Adrenal gland (tissue), 9 donors: ENCODE measurements at regions not wholly inside any gene's neighbourhood (a gene's known extent, or its start where the extent isn't known, plus 50 kb on each side); places are given as distances from the start of the nearest gene placed in this dataset.

Experiments
- DNase-seq, 7 donors: peaks; one replicate each; pipeline ENCODE4 v3.0.0-alpha.2; 2019 to 2020
- H3K27ac ChIP-seq, 5 donors: fragments of 200-600 bp; sonication (generic) in 4 of 5; 1 replicate in 3 of 5; 2 replicates in 2 of 5; pipeline versions ENCODE4 v1.5.1 to v1.8.0; 2016 to 2020; ENCODE audit warnings: mild to moderate bottlenecking in 1 of 5
- H3K27me3 ChIP-seq: fragments of 200-600 bp; 2 replicates; pipeline ENCODE4 v1.8.0; 2021
- H3K36me3 ChIP-seq, 2 donors: fragments of 200-600 bp; replicated peaks in 1 of 2; 1 replicate in 1 of 2; 2 replicates in 1 of 2; pipeline versions ENCODE4 v1.5.1 to v1.8.0; 2018 to 2022
- H3K4me1 ChIP-seq, 2 donors: fragments of 200-600 bp; replicated peaks in 1 of 2; 1 replicate in 1 of 2; 2 replicates in 1 of 2; pipeline versions ENCODE4 v1.5.1 to v1.8.0; 2018 to 2021
- H3K4me3 ChIP-seq, 4 donors: fragments of 200-600 bp; sonication (generic) in 3 of 4; one replicate each; pipeline ENCODE4 v1.5.1; 2016 to 2018
- H3K9me3 ChIP-seq, 3 donors: fragments of 200-600 bp; sonication (generic) in 1 of 3; replicated peaks in 1 of 3; 1 replicate in 2 of 3; 2 replicates in 1 of 3; pipeline versions ENCODE4 v1.5.1 to v1.8.0; 2016 to 2021
- POLR2A ChIP-seq, 2 donors: fragments of 450-650 bp; IDR thresholded peaks; one replicate each; pipeline ENCODE4 v1.6.1; 2017; ENCODE audit warnings: antibody characterized with exemption in 2 of 2, mild to moderate bottlenecking in 2 of 2, moderate library complexity in 1 of 2
- WGBS, 4 donors: extraction: QIAGEN DNeasy Blood & Tissue Kit in 2 of 4; methylation state at CpG; one replicate each; pipeline versions ENCODE4 v1.1.5 to v1.1.7; 2013 to 2017; 5-methylcytosine and 5-hydroxymethylcytosine counted together
- intact Hi-C, 2 donors: fragments of 100-400 bp; cut with DNase I; formaldehyde crosslinking; loops; one replicate each; pipeline versions ENCODE4 v1.14.1 to v1.15.0; 2022 to 2023
- TF ChIP-seq, protein P1 (sequence below), 6 experiments: fragments of 450-650 bp in 4 of 6; fragments of 200-600 bp in 2 of 6; sonication (generic) in 1 of 6; IDR thresholded peaks; 1 replicate in 5 of 6; 2 replicates in 1 of 6; pipeline versions ENCODE4 v1.5.1 to v1.8.0; 2016 to 2021; ENCODE audit warnings: antibody characterized with exemption in 6 of 6, mild to moderate bottlenecking in 2 of 6, moderate library complexity in 1 of 6
- donor health status: healthy with polysubstance abuse.
- donor health status: Bipolar disorder and iron deficiency.
- donor health status: DM: yes; HTN: yes; CAD: no.
- donor health status: DM: no; HTN: no; CAD: no.
- donor health status: DM: no; HTN: no; CAD: no.

DNA sequence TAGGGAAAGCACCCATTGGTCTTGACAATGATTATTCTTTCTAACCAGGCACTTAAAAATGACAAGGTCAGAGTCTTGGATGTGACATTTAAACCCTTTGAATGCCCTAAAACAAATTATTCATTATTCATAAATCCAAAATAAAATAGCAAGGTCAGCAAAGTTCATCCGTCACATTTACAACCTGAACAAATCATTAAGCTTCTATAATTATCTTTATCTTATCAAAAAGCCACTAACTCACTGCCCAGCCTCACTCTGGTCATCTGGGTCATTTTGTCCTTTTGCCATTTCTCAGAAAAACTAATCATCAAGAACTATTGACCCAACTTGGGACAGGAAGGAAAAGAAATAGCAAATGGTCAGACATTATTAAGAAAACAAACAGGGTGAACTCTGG, 507.3 kb upstream of the CDH8 start:
- H3K27ac ChIP-seq, result no peak overlapping the region
- no peaks in the 10 kb centered on the region for H3K27me3 ChIP-seq
- H3K4me3 ChIP-seq, result no peak overlapping the region
- intact Hi-C loops, result no loop called here
- H3K36me3 ChIP-seq, result no peaks in the 10 kb centered on the region
- TF ChIP-seq POLR2A (IDR thresholded peaks at IDR 0.05), result no peak
- TF ChIP-seq, protein P1, sequence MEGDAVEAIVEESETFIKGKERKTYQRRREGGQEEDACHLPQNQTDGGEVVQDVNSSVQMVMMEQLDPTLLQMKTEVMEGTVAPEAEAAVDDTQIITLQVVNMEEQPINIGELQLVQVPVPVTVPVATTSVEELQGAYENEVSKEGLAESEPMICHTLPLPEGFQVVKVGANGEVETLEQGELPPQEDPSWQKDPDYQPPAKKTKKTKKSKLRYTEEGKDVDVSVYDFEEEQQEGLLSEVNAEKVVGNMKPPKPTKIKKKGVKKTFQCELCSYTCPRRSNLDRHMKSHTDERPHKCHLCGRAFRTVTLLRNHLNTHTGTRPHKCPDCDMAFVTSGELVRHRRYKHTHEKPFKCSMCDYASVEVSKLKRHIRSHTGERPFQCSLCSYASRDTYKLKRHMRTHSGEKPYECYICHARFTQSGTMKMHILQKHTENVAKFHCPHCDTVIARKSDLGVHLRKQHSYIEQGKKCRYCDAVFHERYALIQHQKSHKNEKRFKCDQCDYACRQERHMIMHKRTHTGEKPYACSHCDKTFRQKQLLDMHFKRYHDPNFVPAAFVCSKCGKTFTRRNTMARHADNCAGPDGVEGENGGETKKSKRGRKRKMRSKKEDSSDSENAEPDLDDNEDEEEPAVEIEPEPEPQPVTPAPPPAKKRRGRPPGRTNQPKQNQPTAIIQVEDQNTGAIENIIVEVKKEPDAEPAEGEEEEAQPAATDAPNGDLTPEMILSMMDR (IDR thresholded peaks at IDR 0.05), result no peak
- H3K9me3 ChIP-seq, result no peaks in the 10 kb centered on the region
- peak in 6 of 7 donors; percentile 14 to 60 (median 34) for DNase-seq
- WGBS, 4 donors, result 11 to 41% (median 24%) methylated on average over 1 of the region's 1 CpG
- peaks cover 15 to 17% of the 10 kb centered on the region in 2 donors for H3K4me1 ChIP-seq

DNA sequence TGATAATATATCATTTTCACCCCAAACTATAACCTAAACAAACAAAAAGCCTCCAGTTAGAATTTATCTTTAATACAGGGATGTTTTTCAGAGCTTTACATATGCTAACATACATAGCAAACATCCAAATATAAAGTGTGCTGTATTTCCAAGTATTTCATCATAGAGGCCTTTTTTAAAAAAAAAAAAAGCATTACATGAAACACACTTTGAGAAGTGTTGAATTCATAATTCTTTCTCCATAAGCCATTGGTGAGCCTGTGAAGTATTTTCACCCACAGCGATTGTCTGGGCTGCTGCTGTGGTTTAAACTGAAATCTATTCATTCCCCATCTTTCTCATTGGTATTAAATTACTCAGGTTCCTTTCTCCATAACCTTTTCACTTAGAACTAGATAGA, 503.4 kb upstream of the CDH8 start:
- H3K4me1 ChIP-seq, result peaks cover 8 to 23% of the 10 kb centered on the region in 2 donors
- WGBS, 4 donors, result 81 to 89% (median 86%) methylated on average over 1 of the region's 1 CpG
- no peak for TF ChIP-seq POLR2A (IDR thresholded peaks at IDR 0.05)
- TF ChIP-seq, protein P1 (IDR thresholded peaks at IDR 0.05), result no peak
- no peaks in the 10 kb centered on the region for H3K9me3 ChIP-seq
- no peak overlapping the region for H3K4me3 ChIP-seq
- H3K27ac ChIP-seq, result no peak overlapping the region
- H3K27me3 ChIP-seq, result no peaks in the 10 kb centered on the region
- DNase-seq, result no peak
- intact Hi-C loops, result no loop called here
- H3K36me3 ChIP-seq, result no peaks in the 10 kb centered on the region

DNA sequence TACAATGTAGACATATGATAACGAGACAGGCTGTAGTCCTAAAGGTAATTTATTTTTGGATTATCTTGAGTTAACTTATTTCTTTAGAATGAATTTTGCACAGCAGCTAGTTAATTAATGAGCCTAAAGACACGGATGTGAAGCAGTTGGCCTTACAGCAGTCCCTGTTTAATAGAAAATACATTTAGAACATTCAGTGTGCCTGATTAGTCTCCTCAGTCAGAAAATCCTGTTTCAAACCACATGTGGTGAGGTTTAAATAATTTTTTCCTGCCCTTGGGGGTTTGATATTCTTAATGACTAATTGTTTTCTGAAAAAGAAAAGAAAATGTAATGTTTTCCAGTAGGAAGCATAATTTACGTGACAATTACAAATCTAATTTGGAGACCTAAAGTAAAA, 494.2 kb upstream of the CDH8 start:
- H3K27ac ChIP-seq, result no peak overlapping the region
- no peaks in the 10 kb centered on the region for H3K27me3 ChIP-seq
- WGBS, 4 donors, result 61 to 69% (median 65%) methylated on average over 3 of the region's 3 CpGs
- H3K4me3 ChIP-seq, result no peak overlapping the region
- no peaks in the 10 kb centered on the region for H3K36me3 ChIP-seq
- DNase-seq, result no peak
- intact Hi-C loops, result no loop called here
- H3K9me3 ChIP-seq, result no peaks in the 10 kb centered on the region
- no peaks in the 10 kb centered on the region for H3K4me1 ChIP-seq
- TF ChIP-seq POLR2A (IDR thresholded peaks at IDR 0.05), result no peak
- TF ChIP-seq, protein P1 (IDR thresholded peaks at IDR 0.05), result no peak

DNA sequence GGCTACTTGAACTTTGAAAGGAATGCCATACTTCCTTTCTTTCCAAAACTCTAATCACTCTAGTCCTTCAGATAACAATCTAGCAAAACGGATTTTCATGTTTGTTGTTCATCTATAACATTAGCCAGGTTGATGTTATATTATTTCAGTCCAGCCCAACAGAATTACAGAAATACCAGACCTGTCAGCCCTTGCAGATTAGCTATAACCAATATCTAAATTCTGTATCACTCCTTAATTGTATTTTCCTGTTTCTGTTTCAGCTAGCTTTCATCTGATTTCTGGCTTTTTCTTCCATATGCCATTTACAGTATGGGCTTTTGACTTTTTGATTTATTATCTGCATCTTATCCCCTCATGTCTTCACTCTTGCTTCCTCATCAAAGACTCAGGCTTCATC, 479.8 kb upstream of the CDH8 start:
- Histone ChIP-seq H3K4me1 (no peaks in the 10 kb centered on the region), H3K4me3 (no peak overlapping the region), H3K36me3 (no peaks in the 10 kb centered on the region), H3K27me3 (no peaks in the 10 kb centered on the region), H3K27ac (no peak overlapping the region), H3K9me3 (no peaks in the 10 kb centered on the region)
- no peak for TF ChIP-seq POLR2A (IDR thresholded peaks at IDR 0.05)
- TF ChIP-seq, protein P1 (IDR thresholded peaks at IDR 0.05), result no peak
- WGBS, 4 donors, result 31 to 54% (median 44%) methylated on average over 1 of the region's 1 CpG
- no peak for DNase-seq
- intact Hi-C loops, result no loop called here
